Posterior cingulate gyrus (tissue), 11 donors: ENCODE measurements at regions not wholly inside any gene's neighbourhood (a gene's known extent, or its start where the extent isn't known, plus 50 kb on each side); places are given as distances from the start of the nearest gene placed in this dataset.
"Not testable (repeated sequence)": the region's sequence is repeated elsewhere in the genome, so short reads cannot be mapped to it uniquely, and the experiment has no call there.

Source experiments
- DNase-seq, 10 donors: peaks; one replicate each; pipeline versions ENCODE4 v3.0.0 to v3.0.0-alpha.2; 2020 to 2021; ENCODE audit warnings: mixed read lengths in 3 of 10
- intact Hi-C: fragments of 100-400 bp; cut with DNase I; formaldehyde crosslinking; loops from one replicate; pipeline ENCODE4 v1.15.1; 2023

GRCh38 chr9:21591221-21592062 lies 109.3 kb upstream of the IFNE start:
- peak in 8 of 10 donors; percentile 9 to 89 (median 37) for DNase-seq
- intact Hi-C loops = no loop called here

- no peak for DNase-seq
- intact Hi-C loops = no loop called here
Observed at GRCh38 chr9:21592063-21592338, 109.9 kb upstream of the IFNE start.

GRCh38 chr9:21597284-21597683 lies 115.2 kb upstream of the IFNE start:
- intact Hi-C loops = no loop called here
- DNase-seq = no peak

- no peak for DNase-seq
- intact Hi-C loops = no loop called here
Observed at GRCh38 chr9:21598749-21599148, 116.6 kb upstream of the IFNE start.

- intact Hi-C loops = no loop called here
- no peak for DNase-seq
Observed at GRCh38 chr9:21605489-21605931, 123.4 kb upstream of the IFNE start.

GRCh38 chr9:21607576-21607975 lies 125.5 kb upstream of the IFNE start:
- intact Hi-C loops = no loop called here
- no peak for DNase-seq

GRCh38 chr9:21608200-21608599 lies 126.1 kb upstream of the IFNE start:
- DNase-seq = no peak
- intact Hi-C loops = no loop called here

GRCh38 chr9:21609506-21609905 lies 127.4 kb upstream of the IFNE start:
- no peak for DNase-seq
- intact Hi-C loops = no loop called here

- intact Hi-C loops = no loop called here
- no peak for DNase-seq
Observed at GRCh38 chr9:21611891-21612290, 129.8 kb upstream of the IFNE start.

- intact Hi-C loops = no loop called here
- DNase-seq = no peak
Observed at GRCh38 chr9:21615018-21615417, 132.9 kb upstream of the IFNE start.

GRCh38 chr9:21615446-21615845 lies 133.3 kb upstream of the IFNE start:
- no peak for DNase-seq
- intact Hi-C loops = no loop called here

GRCh38 chr9:21616082-21616778 lies 134.1 kb upstream of the IFNE start:
- intact Hi-C loops = no loop called here
- DNase-seq = no peak

- intact Hi-C loops = no loop called here
- DNase-seq = no peak
Observed at GRCh38 chr9:21624675-21625644, 142.8 kb upstream of the IFNE start.

GRCh38 chr9:21626493-21626892 lies 144.4 kb upstream of the IFNE start:
- DNase-seq = no peak
- intact Hi-C loops = no loop called here

GRCh38 chr9:21628954-21629353 lies 146.8 kb upstream of the IFNE start:
- DNase-seq, intact Hi-C loops: not testable (repeated sequence)

- intact Hi-C loops = no loop called here
Observed at GRCh38 chr9:21634951-21635350, 152.8 kb upstream of the IFNE start.

GRCh38 chr9:21638104-21638503 lies 156.0 kb upstream of the IFNE start:
- intact Hi-C loops = no loop called here
- peak in 1 of 10 donors; percentile 55 for DNase-seq

More at GRCh38 chr9:21634951-21635350, 152.8 kb upstream of the IFNE start:
- DNase-seq = no peak

GRCh38 chr9:21653091-21653490 lies 149.3 kb upstream of the MTAP start:
- DNase-seq = no peak
- intact Hi-C loops = no loop called here

GRCh38 chr9:21653589-21653988 lies 148.8 kb upstream of the MTAP start:
- intact Hi-C loops = no loop called here

GRCh38 chr9:21656776-21657674 lies 145.4 kb upstream of the MTAP start:
- DNase-seq = no peak
- intact Hi-C loops = no loop called here

More at GRCh38 chr9:21653589-21653988, 148.8 kb upstream of the MTAP start:
- DNase-seq = no peak
